MM.1S (cell line): ENCODE measurements at regions not wholly inside any gene's neighbourhood (a gene's known extent, or its start where the extent isn't known, plus 50 kb on each side); places are given as distances from the start of the nearest gene placed in this dataset.

Source experiments
- CTCF ChIP-seq: fragments of 300-600 bp; sonication (generic); IDR thresholded peaks from 2 replicates; pipeline ENCODE4 v1.5.1; 2016; ENCODE audit warnings: antibody characterized with exemption, low read length, mixed read lengths
- EZH2 ChIP-seq: fragments of 300-600 bp; sonication (generic); optimal IDR thresholded peaks from 2 replicates; pipeline ENCODE3; 2017; ENCODE audit warnings: low read depth, mild to moderate bottlenecking, antibody characterized with exemption, low read length, mixed read lengths

- TF ChIP-seq EZH2, result no peak
- no peak for TF ChIP-seq CTCF
These were observed 244.0 kb upstream of the KLF6 start for GRCh38 chr10:4028854-4029583.
